Colon (tissue), 2 donors: ENCODE measurements at regions not wholly inside any gene's neighbourhood (a gene's known extent, or its start where the extent isn't known, plus 50 kb on each side); places are given as distances from the start of the nearest gene placed in this dataset.
"Not testable (repeated sequence)": the region's sequence is repeated elsewhere in the genome, so short reads cannot be mapped to it uniquely, and the experiment has no call there.

Experiments used
- FAIRE-seq: peaks from 2 replicates; lab custom pipeline; 2012; peaks lifted over from hg19 to GRCh38; lab: Jason Lieb, UNC
- donor health status: control.
- donor health status: control.

GRCh38 chr16:62738666-62739460 is 702.6 kb upstream of the CDH8 start:
- FAIRE-seq: no peak

GRCh38 chr16:62732092-62732491 is 695.9 kb upstream of the CDH8 start:
- FAIRE-seq: no peak

DNA sequence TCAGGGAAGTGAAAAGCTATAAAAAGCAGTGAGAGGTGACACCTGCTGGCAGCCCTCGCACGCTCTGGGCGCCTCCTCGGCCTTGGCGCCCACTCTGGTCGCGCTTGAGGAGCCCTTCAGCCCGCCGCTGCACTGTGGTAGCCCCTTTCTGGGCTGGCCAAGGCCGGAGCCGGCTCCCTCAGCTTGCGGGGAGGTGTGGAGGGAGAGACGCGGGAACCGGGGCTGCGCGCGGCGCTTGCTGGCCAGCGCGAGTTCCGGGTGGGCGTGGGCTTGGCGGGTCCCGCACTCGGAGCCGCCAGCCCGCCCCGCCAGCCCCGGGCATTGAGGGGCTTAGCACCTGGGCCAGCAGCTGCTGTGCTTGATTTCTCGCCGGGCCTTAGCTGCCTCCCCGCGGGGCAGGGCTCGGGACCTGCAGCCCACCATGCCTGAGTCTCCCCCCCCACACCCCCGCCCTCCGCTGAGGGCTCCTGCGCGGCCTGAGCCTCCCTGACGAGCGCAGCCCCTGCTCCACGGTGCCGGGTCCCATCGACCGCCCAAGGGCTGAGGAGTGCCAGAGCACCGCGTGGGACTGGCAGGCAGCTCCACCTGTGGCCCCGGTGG is 688.5 kb upstream of the CDH8 start:
- not testable (repeated sequence) for FAIRE-seq

DNA sequence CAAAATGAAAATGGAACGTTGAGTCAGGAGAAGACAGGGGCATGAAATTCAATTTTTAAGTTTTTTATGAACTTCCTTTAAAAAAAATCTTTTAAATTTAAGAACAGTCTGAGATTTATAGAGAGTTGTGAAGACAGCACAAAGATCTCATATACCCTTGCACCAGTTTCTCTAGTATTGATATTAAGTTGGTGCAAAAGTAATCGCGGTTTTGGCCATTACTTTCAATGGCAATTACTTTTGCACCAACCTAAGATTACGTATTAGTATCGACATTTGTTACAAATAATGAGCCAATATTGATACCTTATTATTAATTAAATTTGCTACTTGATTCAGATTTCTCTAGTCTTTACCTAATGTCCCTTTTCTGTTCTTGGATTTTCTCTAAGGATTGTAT is 684.4 kb upstream of the CDH8 start:
- FAIRE-seq: no peak

DNA sequence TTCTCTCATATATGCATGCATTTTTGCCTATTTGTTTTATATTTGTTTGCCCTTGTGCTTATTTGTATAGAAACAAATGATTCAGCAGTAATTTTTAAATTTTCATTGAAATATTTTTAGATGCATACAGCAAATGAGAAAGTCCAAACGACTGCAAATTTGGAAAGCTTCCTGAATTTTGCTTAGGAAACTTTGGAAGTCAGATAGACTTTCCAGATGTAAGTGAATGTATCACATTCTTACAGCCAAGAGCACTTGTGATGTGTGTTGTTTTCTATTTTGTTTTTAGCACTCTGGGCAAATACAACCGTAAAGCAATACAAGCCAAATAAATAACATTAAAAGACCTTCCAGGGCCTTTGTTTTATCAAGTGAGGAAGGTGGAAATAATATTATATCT is 680.8 kb upstream of the CDH8 start:
- FAIRE-seq: no peak

DNA sequence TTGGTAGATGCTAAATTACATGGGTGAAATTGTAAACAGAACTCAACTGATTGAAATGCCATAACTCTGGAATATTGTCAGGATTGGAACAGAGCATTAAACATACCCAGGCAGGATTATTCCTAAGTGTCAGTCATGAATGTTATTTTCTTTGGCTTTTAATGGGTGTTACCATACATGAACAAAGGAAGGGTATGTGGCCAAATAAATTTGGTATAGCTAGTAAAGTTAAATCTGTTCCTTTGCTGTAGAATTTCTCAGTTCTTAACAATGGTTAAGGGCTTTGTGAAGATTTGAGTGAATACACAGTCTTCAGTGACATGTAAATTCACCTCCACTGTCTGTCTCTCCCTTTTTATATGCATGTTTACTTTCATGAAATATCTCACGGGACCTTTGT is 679.5 kb upstream of the CDH8 start:
- no peak for FAIRE-seq

DNA sequence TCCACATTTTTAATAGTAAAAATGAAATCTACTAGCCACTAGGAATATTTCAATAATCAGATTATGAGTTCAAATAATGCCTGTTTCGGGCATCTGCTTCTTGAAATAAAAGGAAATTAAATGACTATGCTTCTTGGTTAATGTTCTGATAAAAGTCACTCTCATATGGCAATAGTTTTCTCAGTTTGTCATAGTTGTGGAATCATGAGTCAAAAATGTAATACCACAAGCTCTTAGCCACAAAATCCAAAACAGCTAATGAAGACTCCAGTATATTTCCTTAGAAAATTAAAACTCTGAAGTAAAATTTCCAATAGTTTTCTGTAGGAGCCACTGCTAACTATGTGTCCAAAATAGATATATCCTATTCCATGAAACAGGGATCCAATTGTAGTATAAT is 676.3 kb upstream of the CDH8 start:
- FAIRE-seq: no peak

- no peak for FAIRE-seq
Measured at GRCh38 chr16:62711797-62712196, 675.6 kb upstream of the CDH8 start.

DNA sequence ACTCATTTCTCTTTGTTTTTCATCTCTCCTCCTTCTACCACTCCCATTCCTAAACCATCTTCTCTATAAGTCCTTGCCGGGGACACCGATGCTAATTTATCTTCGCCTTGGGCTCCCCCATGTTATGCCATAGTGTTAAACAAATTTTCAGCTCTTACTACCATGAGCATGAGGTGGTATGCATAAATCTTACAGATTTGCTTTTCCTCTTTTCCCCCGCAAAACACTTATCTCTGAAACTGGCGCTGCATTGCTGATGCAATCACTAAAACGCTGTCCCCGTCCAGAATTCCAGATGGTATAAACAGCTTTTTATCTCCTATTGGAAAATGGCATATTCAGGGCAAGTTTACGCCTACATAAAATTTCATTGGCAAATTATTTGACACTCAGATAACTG is 673.6 kb upstream of the CDH8 start:
- no peak for FAIRE-seq

DNA sequence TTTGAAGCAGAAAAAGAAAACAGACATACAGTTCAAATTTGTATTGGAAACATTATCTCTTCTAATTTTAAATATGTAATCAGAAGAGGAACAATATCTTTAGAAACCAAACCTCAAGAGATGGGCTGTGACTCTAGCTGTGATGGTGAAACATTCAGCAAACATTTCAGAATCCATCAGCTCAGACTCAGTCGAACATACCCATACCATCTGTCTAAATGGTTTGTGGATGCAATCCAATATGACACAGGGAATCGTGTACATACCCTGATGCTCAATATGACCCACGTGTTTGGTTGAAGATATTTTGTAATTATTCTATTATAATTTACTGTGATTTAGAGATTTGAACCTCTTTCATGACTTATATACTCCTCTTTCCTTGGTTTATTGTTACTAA is 665.2 kb upstream of the CDH8 start:
- FAIRE-seq: no peak

- no peak for FAIRE-seq
Measured at GRCh38 chr16:62700426-62701294, 664.4 kb upstream of the CDH8 start.

- no peak for FAIRE-seq
Measured at GRCh38 chr16:62692685-62693084, 656.4 kb upstream of the CDH8 start.

DNA sequence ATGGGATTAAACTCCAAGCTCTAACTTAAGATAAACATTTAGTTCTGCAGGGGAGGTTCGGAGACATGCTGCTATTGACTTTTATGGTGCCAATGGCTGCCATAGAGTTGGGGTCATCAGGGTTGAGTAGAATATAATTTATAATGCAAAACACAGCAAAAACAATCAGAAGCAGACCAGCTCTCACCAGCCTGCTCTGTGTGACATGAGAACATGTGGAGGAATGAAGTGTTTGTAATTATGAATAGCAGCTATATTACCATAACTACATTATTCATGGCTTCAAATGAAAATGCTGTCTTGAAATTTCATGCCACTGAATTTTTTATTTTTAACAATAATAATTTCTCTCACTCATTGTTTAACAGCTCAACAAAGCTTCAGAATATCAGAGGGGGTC is 645.6 kb upstream of the CDH8 start:
- FAIRE-seq: no peak

- FAIRE-seq: no peak
Measured at GRCh38 chr16:62678796-62679195, 642.6 kb upstream of the CDH8 start.

DNA sequence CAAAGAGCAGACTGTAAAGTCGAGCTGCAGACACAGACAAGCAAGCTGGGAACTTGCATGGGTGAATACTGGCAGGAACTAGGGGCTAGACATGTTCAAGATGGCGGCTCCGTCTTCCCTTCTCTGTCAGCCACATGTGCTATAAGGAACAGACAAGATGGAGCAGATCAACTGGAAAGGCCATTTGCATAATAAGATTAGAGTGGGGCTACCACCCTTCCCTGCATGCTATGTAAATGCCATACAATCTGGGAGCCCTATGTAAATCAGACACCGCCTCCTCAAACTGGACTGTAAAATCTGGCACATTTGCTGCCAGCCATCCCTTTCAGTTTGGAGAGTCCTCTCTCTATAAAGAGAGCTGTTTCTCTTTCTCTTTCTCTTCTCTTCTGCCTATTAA is 640.1 kb upstream of the CDH8 start:
- no peak for FAIRE-seq

DNA sequence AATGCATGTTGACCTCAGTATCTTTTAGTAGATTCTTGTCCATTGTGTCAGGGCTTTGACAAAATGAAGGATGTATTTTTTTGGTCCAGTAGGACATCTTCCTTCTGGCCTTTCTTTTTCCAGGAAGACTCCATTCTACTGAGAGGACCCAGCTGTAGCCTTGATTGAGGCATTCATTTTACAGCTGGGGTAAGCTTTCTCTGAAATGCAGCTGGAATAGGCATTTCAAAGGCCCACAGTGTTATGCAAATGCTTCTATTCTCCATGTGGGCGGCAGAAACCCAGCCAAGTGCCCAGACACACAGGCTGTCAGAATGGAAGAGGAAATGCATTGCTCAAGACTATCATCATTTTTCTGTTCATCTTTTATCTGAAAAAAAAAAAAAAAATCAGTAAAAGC is 629.0 kb upstream of the CDH8 start:
- FAIRE-seq: no peak

- FAIRE-seq: no peak
Measured at GRCh38 chr16:62664566-62664965, 628.3 kb upstream of the CDH8 start.

- FAIRE-seq: no peak
Measured at GRCh38 chr16:62661435-62661834, 625.2 kb upstream of the CDH8 start.

- FAIRE-seq: no peak
Measured at GRCh38 chr16:62657116-62657515, 620.9 kb upstream of the CDH8 start.

- no peak for FAIRE-seq
Measured at GRCh38 chr16:62652441-62653120, 616.3 kb upstream of the CDH8 start.

DNA sequence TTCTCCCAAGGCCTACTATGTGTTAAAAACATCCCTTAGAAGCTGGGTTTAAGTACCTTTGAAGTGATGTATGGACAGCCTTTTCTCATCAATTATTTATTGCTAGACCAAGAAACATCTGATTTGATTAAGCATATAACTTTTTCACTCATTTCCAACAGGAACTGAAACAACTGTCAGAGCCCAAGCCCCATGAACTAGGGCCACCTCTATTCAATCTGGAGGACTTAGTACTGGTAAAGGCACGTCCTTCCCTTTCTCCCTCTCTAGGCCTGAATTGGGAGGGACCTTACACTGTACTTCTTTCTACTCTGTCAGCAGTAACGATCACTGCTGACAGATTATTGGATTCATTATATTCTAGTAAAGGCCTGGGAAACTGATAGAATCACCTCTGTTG is 612.0 kb upstream of the CDH8 start:
- no peak for FAIRE-seq

DNA sequence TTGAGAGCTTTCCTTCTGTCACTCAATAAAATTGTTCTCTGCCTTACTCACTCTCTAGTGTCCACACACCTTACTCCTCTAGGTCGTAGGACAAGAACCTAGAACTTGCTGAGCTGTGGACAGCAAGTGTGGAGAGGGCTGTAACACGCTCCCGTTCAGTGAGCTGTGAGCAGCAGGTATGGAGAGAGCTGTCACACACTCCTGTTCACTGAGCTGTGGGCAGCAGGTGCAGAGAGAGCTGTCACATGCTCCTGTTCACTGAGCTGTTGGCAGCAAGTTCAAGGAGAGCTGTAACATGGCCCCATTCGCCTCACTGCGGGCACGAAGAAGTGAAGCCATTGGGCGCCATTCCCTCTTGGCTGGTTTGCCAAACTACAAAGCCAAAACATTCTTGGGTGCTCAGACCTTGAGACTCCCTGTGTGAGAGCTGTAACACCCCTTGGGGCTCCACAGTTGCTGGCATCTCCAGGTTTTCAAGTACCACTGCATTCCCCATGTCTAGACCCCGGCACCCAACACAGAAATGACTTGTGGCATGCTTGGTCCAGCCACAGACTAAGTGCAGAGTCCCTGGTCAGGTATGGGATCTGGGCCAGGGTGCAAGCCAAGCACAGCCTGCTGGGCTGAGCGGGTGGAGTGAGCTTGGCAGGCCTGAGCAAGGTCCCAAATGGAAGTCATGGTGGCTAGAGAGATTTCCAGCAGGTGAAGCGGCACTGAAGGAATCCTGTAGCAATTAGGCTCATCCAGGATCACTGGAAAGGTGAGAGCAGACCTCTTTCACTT is 608.0 kb upstream of the CDH8 start:
- FAIRE-seq: no peak
